Midbrain (tissue), 1 donor: ENCODE measurements at regions not wholly inside any gene's neighbourhood (a gene's known extent, or its start where the extent isn't known, plus 50 kb on each side); places are given as distances from the start of the nearest gene placed in this dataset.
"Not testable (repeated sequence)": the region's sequence is repeated elsewhere in the genome, so short reads cannot be mapped to it uniquely, and the experiment has no call there.

ENCODE experiments used
- DNase-seq: peaks from one replicate; lab custom pipeline; 2025; lab: John Stamatoyannopoulos, UW

DNA sequence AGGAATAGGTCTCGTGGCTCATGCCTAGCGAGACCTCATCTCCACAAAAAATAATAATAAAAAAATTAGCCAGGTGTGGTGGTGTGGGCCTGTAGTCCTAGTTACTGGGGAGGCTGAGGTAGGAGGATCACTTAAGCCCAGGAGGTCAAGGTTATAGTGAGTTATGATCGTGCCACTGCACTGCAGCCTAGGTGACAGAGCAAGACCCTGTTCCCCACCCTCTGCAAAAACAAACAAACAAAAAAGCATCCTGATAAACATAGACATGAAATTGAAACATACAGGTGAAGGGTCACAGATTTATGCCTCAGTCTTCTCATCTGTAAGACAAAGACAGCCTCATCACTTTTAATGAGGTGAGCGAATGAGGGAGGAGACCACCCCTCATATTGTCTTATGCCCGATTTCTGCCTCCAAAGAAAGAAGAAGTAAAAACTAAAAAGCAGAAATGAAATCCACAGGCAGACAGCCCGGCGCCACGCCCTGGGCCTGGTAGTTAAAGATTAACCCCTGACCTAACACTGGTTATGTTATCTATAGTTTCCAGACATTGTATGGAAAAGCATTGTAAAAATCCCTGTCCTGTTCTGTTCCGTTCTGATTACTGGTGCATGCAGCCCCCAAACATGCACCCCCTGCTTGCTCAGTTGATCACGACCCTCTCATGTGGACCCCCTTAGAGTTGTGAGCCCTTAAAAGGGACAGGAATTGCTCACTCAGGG lies 138.5 kb downstream of the OR2B2 start:
- DNase-seq, result not testable (repeated sequence)

DNA sequence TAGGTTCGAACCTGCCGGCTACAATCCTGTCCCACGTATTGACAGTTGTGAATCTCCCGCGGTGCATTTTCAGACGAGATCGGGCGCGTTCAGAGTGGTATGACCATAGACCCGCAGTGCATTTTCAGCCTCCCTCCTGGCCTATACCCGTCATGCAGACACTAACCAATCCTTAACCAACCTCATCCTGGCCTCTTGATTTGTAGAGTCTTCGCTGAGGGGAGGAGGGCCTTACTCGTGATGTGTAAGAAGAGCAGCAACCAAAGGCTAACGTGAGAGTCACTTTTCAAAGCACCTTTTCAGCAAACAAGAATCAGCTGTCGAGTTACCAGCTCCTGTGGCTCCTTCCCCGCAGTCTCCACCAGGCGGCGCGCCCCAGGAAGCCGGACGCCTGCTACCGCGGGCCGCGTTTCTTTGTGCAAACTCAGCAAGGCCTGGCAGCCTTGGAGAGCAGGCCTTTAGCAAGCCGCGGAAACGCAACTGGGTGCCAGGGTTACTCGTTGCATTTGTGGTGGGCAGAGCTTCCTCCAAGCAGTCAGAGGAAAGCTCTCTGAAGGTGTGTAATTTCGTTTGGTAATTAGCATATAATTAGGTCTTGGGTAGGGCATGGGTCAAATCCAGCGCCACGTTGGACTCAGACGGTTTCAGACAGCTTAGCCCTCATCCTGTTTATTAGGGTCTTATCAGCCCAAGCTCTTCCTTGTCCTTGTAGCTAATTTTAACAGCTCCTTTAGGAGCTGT lies 139.8 kb downstream of the OR2B2 start:
- peak; percentile 75 for DNase-seq

DNA sequence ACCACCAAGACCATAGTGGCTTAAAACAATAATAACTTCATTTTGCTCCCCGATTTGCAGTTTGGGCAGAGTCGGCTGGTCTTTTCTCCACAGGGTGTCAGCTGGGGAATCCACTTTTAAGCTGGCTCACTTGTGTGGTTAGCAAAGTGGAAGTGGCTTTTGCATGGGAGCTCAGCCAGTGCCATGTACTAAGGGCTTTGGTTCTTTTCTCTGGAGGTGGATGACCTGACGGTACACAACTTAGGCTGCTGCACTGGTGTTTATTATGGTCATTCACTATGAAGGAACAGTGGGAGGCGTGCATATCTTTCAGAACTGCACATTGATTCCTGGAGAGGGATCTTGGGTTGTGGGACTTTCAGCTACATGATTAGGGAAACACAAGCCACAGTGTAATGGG lies 141.0 kb downstream of the OR2B2 start:
- no peak for DNase-seq

DNA sequence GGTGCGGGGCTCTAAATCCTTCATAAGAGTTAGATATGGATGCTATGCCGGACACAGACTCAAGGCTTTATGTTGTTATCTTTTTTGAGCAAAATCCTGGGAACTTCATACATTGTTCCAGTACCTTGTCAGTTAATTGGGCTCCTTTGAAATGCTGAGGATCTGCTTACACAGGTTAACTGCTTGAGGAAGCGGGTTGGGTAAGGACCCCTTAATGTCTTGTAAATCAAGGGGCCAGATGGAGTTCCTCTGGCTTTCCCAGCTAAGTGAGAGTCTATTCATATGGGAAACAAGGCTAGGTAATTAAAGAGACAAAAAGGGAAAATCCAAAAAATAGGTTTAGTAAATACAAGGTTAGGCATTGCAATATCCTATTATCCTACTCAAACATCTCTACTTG lies 141.5 kb downstream of the OR2B2 start:
- DNase-seq, result no peak

DNA sequence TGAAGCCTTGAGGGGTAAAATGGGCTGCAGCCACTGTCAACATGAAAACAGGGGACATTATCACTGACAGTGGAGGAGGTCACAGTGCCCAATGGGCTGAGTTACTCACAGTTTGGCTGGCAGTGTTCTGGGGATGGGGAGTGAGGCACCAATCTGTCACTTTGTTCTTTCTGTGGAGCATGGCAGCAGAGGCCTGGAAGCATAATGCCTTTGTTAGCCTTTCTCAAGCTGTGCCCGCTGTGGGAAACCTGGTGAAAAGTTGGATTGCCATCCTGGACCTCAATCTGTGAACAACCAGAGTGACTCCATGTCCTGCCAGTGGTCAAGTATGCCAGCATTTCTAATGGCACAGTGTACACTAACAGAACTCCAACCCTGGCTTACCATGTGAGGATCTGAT lies 143.6 kb downstream of the OR2B2 start:
- no peak for DNase-seq

DNA sequence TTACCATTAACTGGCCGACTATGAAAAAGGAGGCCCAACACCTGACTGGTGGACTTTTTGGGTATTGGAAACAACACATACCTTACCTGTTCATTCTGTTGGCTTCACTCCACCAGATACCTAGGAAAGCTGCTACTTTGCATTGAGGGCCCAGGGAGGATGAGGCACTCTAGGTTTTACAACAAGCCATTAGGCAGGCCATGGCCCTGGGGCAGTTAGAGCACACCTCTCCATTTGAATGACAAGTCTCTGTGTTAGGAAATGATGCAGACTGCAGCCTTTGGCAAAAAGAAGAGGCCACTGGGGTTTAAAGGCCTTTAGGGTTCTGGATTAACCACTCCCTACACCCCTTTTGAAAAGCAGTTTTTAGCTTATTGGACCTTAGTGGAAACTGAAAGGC lies 144.3 kb downstream of the OR2B2 start:
- no peak for DNase-seq

DNA sequence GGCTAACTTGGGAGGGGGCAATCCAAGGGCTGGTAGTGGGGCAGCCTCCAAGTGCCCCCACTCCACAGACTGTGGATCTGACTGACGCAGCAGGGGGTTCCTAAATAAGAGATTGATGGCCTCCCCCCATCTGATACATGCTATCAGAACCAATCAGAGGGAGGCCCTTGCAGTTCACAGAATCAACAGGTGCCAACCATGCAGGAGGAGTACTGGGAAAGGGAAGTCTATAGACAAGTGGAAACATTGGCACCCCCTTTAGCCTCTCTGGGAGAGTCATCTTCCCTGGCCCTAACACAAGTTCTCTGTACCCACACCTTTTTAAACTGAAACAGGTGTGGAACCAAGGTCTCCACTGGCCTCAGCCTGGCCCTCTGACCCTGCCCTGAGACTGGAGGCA lies 145.8 kb downstream of the OR2B2 start:
- no peak for DNase-seq

DNA sequence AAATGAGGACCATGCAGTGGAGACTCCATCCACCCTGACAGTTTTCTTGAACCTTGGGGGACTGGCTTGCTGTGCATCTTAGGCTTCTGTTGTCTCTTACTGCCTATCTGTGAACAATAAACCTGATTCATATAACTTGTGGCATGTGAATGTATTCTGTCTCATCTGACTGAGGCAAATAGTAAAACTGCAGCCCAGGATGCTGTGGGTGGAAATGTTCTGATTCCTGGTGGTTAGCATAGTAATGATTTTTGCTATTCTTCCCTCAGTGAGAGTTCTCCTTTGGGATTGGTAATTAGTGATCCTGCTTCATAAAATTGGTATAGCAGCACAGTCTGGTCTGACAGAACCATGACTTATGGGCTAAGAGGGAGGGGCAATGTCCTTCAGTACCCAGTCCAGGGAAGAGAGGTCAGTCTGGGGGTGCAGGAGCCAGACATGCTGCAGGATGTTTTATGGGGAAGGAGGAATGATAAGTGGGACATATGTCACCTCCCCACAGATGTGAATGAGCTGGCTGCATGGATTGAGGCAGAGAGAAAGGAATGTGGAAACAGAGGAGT lies 147.1 kb downstream of the OR2B2 start:
- DNase-seq, result no peak

DNA sequence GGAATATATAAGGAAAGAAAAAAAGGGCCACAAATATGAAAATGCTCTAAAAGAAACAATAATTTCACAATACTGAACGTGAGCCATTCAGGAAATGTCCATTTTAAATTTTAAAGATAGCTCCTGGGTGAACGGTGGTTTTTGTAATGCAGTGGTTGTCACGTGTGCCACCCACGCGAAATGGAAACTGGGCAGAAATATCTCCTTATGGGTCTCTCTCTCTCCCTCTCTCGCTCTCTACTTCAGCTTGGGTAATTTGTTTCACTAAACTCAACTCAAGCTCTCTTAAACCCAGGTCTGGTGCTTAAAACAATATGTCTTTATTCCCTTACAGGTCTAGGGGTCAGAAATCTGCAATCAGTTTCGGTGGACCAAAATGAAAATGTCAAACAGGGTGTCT lies 150.8 kb downstream of the OR2B2 start:
- no peak for DNase-seq

DNA sequence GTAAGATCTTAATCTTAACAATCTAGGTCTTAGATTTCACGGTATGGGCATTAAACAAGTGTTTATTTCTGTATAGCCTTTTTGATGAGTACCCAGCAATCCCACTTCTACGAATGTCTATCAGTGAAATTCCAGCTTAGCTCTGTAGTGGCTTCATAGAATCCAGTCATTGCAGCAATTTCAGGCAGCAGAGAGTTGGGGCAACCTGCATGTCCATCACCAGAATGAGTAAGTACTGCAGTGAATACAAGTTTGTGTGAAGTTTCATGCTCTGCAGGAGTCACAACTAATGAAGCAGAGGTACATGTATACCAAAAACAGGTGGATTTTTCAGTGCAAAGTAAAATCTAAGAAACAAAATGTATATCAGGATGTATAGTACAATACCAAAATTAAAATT lies 151.7 kb downstream of the OR2B2 start:
- no peak for DNase-seq

DNA sequence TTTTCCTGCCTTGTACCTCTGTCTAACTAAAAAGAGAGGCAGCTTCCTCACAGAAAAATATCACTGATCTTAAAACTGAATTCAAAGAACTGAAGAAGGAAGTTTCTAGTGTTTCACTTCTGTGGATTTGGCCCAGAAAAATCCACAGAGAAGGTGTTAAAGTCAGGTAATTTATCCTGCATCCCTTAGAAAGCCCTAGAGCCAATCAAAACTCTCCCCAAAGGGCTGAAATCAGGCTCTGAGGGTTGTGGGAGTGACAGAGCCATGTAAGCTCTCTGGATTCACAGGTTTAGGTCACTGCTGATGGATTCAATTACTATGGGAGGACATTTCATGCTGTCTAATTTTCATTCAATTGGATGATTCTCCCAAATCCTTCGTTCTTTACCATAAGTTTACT lies 152.3 kb downstream of the OR2B2 start:
- DNase-seq, result no peak

DNA sequence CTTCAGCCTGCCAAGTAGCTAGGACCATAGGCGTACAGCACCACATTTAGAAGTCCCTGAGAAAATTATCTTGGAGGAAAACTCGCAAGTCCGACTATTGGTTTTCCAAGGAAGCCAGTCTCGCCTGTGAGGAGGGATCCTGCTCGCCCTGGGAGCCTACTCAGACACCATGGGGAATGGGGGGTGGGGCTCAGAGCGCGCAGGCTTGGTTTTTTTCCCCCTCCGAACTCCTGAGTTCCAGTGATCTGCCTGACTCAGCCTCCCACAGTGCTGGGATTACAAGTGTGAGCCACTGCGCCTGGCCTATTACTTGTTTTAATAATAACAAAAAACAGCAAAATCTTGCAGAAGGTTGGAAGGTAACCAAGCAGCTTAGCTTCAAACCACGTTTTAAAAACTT lies 153.7 kb downstream of the OR2B2 start:
- DNase-seq, result no peak

DNA sequence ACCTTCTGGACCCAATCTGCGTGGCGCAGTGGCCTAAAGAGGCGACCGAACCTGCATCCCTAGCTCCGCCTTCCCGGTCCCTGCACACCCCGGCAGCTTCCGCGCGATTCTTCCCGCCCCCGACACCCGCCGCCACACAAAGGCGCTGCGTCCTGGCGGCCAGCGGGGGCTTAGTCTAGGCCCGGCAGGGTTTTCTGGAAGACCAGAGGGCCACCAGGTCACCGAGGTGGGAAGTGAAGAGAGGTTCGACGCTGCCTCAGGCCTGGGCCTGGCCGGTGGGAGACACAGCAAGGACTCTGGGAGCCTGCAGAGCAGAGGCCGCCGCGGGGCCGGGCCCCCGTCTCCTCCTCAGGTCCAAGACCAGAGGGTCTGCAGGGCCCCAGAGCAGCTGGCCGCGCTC lies 154.9 kb downstream of the OR2B2 start:
- DNase-seq, result no peak

DNA sequence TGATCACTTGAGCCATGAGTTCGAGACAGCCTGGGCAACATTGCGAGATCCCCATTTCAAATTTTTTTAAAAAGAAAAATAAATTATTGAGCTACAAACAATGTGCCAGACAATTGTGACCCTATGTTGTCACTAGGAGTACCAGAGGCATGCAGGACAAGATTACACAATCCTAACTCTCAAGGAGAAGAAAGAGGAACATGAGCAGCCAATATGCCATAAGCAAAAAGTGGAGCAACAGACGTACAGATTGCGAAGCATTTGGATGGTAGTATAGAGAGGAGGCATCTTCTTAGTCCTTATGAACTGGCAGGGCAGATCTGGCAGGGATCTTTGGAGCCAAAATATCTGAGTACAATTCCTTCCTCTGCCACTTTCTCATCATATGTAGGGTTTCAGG lies 156.4 kb downstream of the OR2B2 start:
- DNase-seq, result no peak

DNA sequence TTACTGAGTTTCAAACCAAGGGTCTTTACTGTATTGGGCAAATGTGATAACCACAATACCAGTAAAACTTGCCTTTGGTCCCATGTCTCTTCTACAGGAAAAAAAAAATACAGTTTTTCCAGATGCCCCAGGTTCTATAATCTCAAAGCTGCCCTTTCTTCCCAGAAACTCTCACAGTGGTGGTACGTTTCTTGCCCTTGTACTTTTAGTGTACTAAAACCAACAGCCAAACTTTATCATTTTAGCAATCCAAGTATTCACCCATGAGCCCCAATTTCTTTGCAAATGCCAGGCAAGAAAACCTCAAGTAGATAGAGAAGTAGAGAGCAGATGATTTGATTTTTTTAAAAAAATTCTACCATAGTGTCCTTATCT lies 157.8 kb downstream of the OR2B2 start:
- DNase-seq, result no peak

DNA sequence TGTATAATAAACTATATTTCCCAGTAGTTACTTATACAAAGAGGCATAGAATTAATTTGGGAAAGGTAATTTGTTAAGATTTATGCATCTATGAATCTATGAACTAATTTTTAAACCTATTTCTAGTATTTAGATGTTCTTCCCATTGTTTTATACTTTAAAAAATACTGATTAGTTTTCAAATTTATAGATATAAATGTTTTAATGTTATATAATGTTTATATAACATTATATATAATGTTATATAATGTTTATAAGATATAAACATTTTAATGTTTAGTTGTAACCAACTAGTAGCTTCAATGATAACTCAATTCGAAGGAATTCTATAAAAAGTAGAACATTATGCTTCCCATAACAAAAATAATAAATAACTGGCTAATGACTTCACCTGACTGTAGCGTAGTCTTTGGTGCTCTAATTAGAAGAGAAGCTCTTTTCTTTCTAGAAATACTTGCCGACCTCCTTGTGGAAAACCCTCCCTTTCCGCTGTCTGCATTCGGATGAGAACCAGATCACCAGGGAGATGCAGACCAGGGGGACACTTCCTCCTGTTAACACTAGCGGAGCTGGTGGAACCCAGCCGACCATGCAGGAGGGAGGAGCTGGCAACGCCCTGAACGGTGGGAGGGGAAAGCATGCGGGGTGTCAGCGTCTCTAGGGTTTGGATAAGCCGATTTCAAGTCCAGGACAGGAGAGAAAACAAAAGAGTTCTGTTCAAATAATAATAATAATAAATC lies 158.4 kb downstream of the OR2B2 start:
- no peak for DNase-seq

DNA sequence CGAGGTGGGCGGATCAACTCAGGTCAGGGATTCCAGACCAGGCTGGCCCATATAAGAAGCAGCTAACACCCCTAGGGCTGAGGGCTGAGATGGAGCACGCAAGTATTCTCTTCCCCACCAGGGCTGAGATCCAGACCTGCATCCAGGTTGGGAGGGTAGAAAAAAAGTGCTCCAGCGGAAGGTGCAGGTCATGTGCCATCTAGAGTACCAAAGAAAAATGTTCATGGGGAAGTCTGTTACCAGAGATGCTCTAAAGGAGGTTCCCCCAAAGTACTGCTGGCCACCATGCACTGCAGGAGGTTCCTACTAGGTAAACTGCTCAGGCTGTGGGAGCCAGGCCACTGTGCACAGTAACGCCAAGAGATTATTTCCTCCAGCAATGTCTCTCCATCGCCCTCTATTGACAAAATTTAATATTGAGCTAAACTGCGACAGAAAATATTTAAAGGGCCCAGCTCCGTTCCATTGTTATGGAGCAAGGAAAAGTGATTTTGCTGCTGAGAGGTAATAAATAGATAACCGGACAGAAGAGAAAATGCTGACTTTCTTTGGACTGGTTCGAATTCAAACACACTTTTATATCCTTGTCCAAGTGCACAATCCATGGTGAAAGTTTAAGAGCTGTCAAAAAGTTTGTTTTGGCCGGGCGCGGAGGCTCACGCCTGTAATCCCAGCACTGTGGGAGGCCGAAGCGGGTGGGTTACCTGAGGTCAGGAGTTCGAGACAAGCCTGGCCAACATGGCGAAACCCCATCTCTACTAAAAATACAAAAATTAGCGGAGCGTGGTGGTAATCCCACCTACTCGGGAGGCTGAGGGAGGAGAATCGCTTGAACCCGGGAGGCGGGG lies 159.9 kb downstream of the OR2B2 start:
- DNase-seq, result peak; percentile 85

DNA sequence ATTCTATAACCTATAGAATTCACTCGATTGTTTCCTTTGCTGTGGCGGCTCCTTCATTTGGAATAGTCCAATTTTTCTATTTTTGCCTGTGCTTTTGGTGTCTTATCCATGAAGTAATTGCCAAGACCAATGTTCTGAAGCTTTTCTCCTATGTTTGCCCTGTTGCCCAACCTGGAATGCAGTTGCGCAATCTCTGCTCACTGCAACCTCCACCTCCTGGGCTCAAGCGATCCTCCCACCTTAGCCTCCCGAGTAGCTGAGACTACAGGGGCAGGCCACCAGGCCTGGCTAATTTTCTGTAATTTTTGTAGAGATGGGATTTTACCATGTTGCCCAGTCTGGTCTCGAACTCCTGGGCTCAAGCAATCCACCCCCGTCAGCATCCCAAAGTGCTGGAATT lies 163.5 kb downstream of the OR2B2 start:
- no peak for DNase-seq

DNA sequence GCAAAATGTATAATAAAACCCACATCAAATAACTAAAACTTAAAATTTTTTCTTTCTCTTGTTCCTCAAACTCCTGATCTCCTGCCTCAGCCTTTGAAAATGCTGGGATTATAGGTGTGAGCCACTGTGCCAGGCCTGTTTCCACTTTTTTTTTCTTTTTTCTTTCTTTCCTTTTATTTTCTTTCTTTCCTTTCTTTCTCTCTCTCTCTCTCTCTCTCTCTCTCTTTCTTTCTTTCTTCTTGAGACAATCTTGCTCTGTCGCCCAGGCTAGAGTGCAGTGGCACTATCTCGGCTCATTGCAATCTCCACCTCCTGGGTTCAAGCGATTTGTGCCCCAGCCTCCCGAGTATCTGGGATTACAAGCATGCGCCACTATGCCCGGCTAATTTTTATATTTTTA lies 164.6 kb downstream of the OR2B2 start:
- no peak for DNase-seq

DNA sequence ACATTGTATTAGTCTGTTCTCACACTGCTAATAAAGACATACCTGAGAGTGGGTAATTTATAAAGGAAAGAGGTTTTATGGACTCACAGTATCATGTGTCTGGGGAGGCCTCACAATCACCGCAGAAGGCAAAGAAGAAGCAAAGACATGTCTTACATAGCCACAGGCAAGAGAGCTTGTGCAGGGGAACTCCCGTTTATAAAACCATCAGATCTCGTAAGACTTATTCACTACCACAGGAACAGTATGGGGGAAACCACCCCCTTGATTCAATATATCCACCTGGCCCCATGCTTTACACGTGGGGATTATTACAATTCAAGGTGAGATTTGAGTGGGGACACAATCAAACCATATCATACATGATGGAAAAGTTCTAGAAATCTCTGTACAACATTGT lies 165.3 kb downstream of the OR2B2 start:
- DNase-seq, result not testable (repeated sequence)

DNA sequence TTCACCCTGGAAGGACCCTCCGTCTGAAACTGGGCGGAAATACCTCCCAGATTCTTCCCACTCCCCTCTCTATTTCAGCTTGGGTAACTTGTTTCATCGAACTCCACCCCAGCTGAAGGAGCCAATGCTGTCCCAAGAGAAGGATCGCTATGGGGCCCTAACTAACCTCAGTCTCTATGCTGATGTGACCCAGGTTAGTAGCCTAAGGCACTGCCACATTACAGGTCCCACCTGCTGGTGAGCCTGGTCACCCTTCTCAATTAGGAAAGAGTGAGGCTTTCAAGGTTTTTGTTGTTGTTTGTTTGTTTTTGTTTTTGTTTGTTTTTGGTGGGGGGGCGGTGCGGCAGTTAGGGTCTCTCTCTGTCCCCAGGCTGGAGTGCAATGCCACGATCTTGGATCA lies 168.4 kb downstream of the OR2B2 start:
- no peak for DNase-seq
